HUES64 (cell line): ENCODE measurements at regions not wholly inside any gene's neighbourhood (a gene's known extent, or its start where the extent isn't known, plus 50 kb on each side); places are given as distances from the start of the nearest gene placed in this dataset.
"Not testable (repeated sequence)": the region's sequence is repeated elsewhere in the genome, so short reads cannot be mapped to it uniquely, and the experiment has no call there.

Experiments used
- H3K27ac ChIP-seq: 2 replicates; pipeline ENCODE4 v1.7.0; 2013; ENCODE audit warnings: low read depth, low read length, inconsistent platforms
- H3K27me3 ChIP-seq: 2 replicates; pipeline ENCODE4 v1.6.1; 2013; ENCODE audit warnings: mild to moderate bottlenecking, low read length; ENCODE audit not compliant: insufficient read depth
- H3K36me3 ChIP-seq: 2 replicates; pipeline ENCODE4 v1.6.1; 2013; ENCODE audit warnings: mild to moderate bottlenecking, low read length; ENCODE audit not compliant: insufficient read depth
- H3K4me1 ChIP-seq: 2 replicates; pipeline ENCODE4 v1.6.1; 2013; ENCODE audit warnings: mild to moderate bottlenecking, low read length, moderate library complexity; ENCODE audit not compliant: insufficient read depth
- H3K4me3 ChIP-seq: 2 replicates; pipeline ENCODE4 v1.5.1; 2013; ENCODE audit warnings: mild to moderate bottlenecking, low read length, moderate library complexity
- H3K9ac ChIP-seq: 2 replicates; pipeline ENCODE4 v1.6.1; 2013; ENCODE audit warnings: mild to moderate bottlenecking, low read depth, low read length
- H3K9me3 ChIP-seq: 2 replicates; pipeline ENCODE4 v1.6.1; 2013; ENCODE audit warnings: low read depth, low read length; ENCODE audit not compliant: insufficient read depth
- WGBS: fragments of 150-250, 120-280 bp; methylation state at CpG from one replicate; pipeline ENCODE4 v1.1.7; 2013; ENCODE audit warnings: missing lambda C conversion rate; 5-methylcytosine and 5-hydroxymethylcytosine counted together

GRCh38 chr11:86738568-86738967, 61.8 kb upstream of the PRSS23 start:
- Histone ChIP-seq H3K4me1 (peaks cover 24% of the 10 kb centered on the region), H3K27ac (no peak overlapping the region), H3K9me3 (no peaks in the 10 kb centered on the region), H3K27me3 (no peaks in the 10 kb centered on the region), H3K36me3 (no peaks in the 10 kb centered on the region), H3K9ac (no peak overlapping the region), H3K4me3 (no peak overlapping the region)
- 100% methylated on average over 2 of the region's 2 CpGs for WGBS

- peaks cover 3% of the 10 kb centered on the region; the same call in 1 of the 2 replicates for H3K9me3 ChIP-seq
- no peak overlapping the region for H3K4me3 ChIP-seq
- peaks cover 24% of the 10 kb centered on the region for H3K4me1 ChIP-seq
- H3K27me3 ChIP-seq = no peaks in the 10 kb centered on the region
- no peaks in the 10 kb centered on the region for H3K36me3 ChIP-seq
- H3K27ac ChIP-seq = no peak overlapping the region
- no peak overlapping the region for H3K9ac ChIP-seq
Measured at GRCh38 chr11:86737737-86738136, 62.6 kb upstream of the PRSS23 start.

GRCh38 chr11:86737230-86737629, 63.1 kb upstream of the PRSS23 start:
- Histone ChIP-seq H3K4me1 (peaks cover 24% of the 10 kb centered on the region), H3K9me3 (peaks cover 3% of the 10 kb centered on the region; the same call in 1 of the 2 replicates), H3K27me3 (no peaks in the 10 kb centered on the region), H3K4me3 (no peak overlapping the region), H3K27ac (no peak overlapping the region), H3K36me3 (no peaks in the 10 kb centered on the region), H3K9ac (no peak overlapping the region)

GRCh38 chr11:86736291-86737143, 63.8 kb upstream of the PRSS23 start:
- Histone ChIP-seq H3K36me3 (no peaks in the 10 kb centered on the region), H3K4me3 (no peak overlapping the region), H3K27me3 (no peaks in the 10 kb centered on the region), H3K9ac (no peak overlapping the region), H3K9me3 (peaks cover 3% of the 10 kb centered on the region; the same call in 1 of the 2 replicates), H3K27ac (no peak overlapping the region), H3K4me1 (peaks cover 23% of the 10 kb centered on the region)
- 75% methylated on average over 9 of the region's 9 CpGs for WGBS

GRCh38 chr11:86735451-86736290, 63.3 kb upstream of the ME3 start:
- Histone ChIP-seq H3K27ac (no peak overlapping the region), H3K27me3 (no peaks in the 10 kb centered on the region), H3K4me1 (peaks cover 15% of the 10 kb centered on the region), H3K36me3 (no peaks in the 10 kb centered on the region), H3K9me3 (peaks cover 11% of the 10 kb centered on the region), H3K9ac (no peak overlapping the region), H3K4me3 (no peak overlapping the region)
- WGBS = 91% methylated on average over 2 of the region's 3 CpGs

- WGBS = no CpG with 5 or more reads among the region's 1 CpG
- H3K9ac ChIP-seq, H3K4me3 ChIP-seq, H3K27ac ChIP-seq, H3K27me3 ChIP-seq, H3K36me3 ChIP-seq, H3K4me1 ChIP-seq: not testable (repeated sequence)
- H3K9me3 ChIP-seq = peaks cover 12% of the 10 kb centered on the region
Measured at GRCh38 chr11:86732739-86733138, 60.3 kb upstream of the ME3 start.

- H3K9ac ChIP-seq, H3K36me3 ChIP-seq, H3K27me3 ChIP-seq, H3K27ac ChIP-seq, H3K4me1 ChIP-seq, H3K4me3 ChIP-seq: not testable (repeated sequence)
- WGBS = 92% methylated on average over 9 of the region's 27 CpGs
- H3K9me3 ChIP-seq = peaks cover 12% of the 10 kb centered on the region
Measured at GRCh38 chr11:86732286-86732685, 59.9 kb upstream of the ME3 start.

- not testable (repeated sequence) for H3K36me3 ChIP-seq, H3K4me1 ChIP-seq, H3K27me3 ChIP-seq, H3K9ac ChIP-seq, H3K4me3 ChIP-seq, H3K27ac ChIP-seq
- H3K9me3 ChIP-seq = peaks cover 12% of the 10 kb centered on the region
- WGBS = 100% methylated on average over 1 of the region's 1 CpG
Measured at GRCh38 chr11:86729576-86729975, 57.2 kb upstream of the ME3 start.

GRCh38 chr11:86728562-86728961, 56.1 kb upstream of the ME3 start:
- H3K4me1 ChIP-seq = no peaks in the 10 kb centered on the region
- H3K4me3 ChIP-seq = no peak overlapping the region
- peaks cover 12% of the 10 kb centered on the region for H3K9me3 ChIP-seq
- no peaks in the 10 kb centered on the region for H3K27me3 ChIP-seq
- H3K9ac ChIP-seq = no peak overlapping the region
- no peak overlapping the region for H3K27ac ChIP-seq
- H3K36me3 ChIP-seq = no peaks in the 10 kb centered on the region

- no peaks in the 10 kb centered on the region for H3K36me3 ChIP-seq
- no peak overlapping the region for H3K9ac ChIP-seq
- no peaks in the 10 kb centered on the region for H3K27me3 ChIP-seq
- H3K4me3 ChIP-seq = no peak overlapping the region
- no peaks in the 10 kb centered on the region for H3K4me1 ChIP-seq
- H3K9me3 ChIP-seq = peaks cover 24% of the 10 kb centered on the region
- H3K27ac ChIP-seq = no peak overlapping the region
- 80% methylated on average over 5 of the region's 5 CpGs for WGBS
Measured at GRCh38 chr11:86726770-86727504, 54.5 kb upstream of the ME3 start.
